Immature natural killer cell (primary cell): ENCODE measurements at regions not wholly inside any gene's neighbourhood (a gene's known extent, or its start where the extent isn't known, plus 50 kb on each side); places are given as distances from the start of the nearest gene placed in this dataset.
"Not testable (repeated sequence)": the region's sequence is repeated elsewhere in the genome, so short reads cannot be mapped to it uniquely, and the experiment has no call there.

Source experiments
- DNase-seq, 3 donors: peaks; one replicate each; pipeline ENCODE4 v3.0.0; 2022; ENCODE audit warnings: mixed read lengths in 1 of 3
- H3K27ac Mint-ChIP-seq, 6 donors: one replicate each; pipeline ENCODE4 v1.8.0; 2020; ENCODE audit warnings: mixed read lengths in 6 of 6, mild to moderate bottlenecking in 5 of 6, inconsistent platforms in 4 of 6, moderate library complexity in 3 of 6
- H3K27me3 Mint-ChIP-seq, 3 donors: one replicate each; pipeline ENCODE4 v1.8.0; 2020 to 2021; ENCODE audit warnings: low read depth in 3 of 3, mild to moderate bottlenecking in 3 of 3, mixed read lengths in 3 of 3, moderate library complexity in 3 of 3, inconsistent platforms in 1 of 3
- H3K36me3 Mint-ChIP-seq, 3 donors: one replicate each; pipeline ENCODE4 v1.8.0; 2020; ENCODE audit warnings: mixed read lengths in 3 of 3, inconsistent platforms in 2 of 3, mild to moderate bottlenecking in 2 of 3
- H3K4me1 Mint-ChIP-seq, 2 donors: one replicate each; pipeline ENCODE4 v1.8.0; 2020; ENCODE audit warnings: inconsistent platforms in 2 of 2, mild to moderate bottlenecking in 2 of 2, mixed read lengths in 2 of 2, moderate library complexity in 1 of 2
- H3K4me3 Mint-ChIP-seq, 5 donors: one replicate each; pipeline ENCODE4 v1.8.0; 2020; ENCODE audit warnings: mild to moderate bottlenecking in 5 of 5, mixed read lengths in 5 of 5, inconsistent platforms in 3 of 5, moderate library complexity in 3 of 5
- H3K9me3 Mint-ChIP-seq, 6 donors: one replicate each; pipeline ENCODE4 v1.8.0; 2020; ENCODE audit warnings: mild to moderate bottlenecking in 6 of 6, mixed read lengths in 6 of 6, inconsistent platforms in 4 of 6, moderate library complexity in 3 of 6

DNA sequence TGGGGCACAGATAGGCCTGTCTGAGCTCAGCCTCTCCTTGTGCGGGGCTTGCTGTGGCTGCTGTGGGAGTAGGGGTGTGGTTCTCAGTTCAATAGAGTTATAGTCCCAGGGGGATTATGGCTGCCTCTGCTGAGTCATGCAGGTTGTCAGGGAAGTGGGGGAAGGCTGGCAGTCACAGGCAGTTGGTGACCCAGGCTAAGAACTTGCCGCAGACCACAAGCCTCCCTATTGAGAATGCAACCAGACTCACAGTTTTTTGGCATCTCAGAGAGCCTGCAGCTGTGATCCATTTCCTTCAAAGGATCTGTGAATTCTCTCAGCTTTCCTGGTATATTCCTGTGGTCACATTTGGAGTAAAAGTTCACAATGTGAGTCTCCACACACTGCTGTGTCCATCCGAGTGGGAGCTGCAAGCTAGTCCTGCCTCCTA lies 364.9 kb downstream of the ZNF674 start:
- DNase-seq, result no peak
- H3K9me3 Mint-ChIP-seq, result peaks cover 0 to 3% (median 0%) of the 10 kb centered on the region in 6 donors
- H3K36me3 Mint-ChIP-seq, result no peaks in the 10 kb centered on the region
- peaks cover 1 to 12% (median 6%) of the 10 kb centered on the region in 3 donors for H3K27me3 Mint-ChIP-seq
- H3K27ac Mint-ChIP-seq, result no peak overlapping the region
- no peaks in the 10 kb centered on the region for H3K4me1 Mint-ChIP-seq
- no peak overlapping the region for H3K4me3 Mint-ChIP-seq

DNA sequence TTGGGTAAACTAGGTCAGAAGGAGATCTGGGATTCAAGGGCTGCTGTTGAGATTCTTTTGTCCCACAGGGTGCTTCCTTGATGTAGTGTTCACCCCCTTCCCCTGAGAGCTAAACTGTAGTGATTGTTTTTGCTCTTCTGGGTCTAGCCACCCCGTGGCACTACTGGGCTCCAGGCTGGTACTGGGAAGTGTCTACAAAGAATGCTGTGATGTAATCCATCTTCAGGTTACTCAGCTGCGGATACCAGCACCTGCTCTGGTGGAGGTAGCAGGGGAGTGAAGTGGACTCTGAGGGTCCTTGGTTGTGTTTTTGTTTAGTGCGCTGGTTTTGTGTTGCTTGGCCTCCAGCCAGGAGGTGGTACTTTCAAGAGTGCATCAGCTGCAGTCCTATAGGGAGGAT lies 365.5 kb downstream of the ZNF674 start:
- H3K36me3 Mint-ChIP-seq, result no peaks in the 10 kb centered on the region
- H3K27me3 Mint-ChIP-seq, result peaks cover 1 to 12% (median 6%) of the 10 kb centered on the region in 3 donors
- H3K4me3 Mint-ChIP-seq, result no peak overlapping the region
- peaks cover 0 to 3% (median 0%) of the 10 kb centered on the region in 6 donors for H3K9me3 Mint-ChIP-seq
- no peaks in the 10 kb centered on the region for H3K4me1 Mint-ChIP-seq
- H3K27ac Mint-ChIP-seq, result no peak overlapping the region
- DNase-seq, result no peak

DNA sequence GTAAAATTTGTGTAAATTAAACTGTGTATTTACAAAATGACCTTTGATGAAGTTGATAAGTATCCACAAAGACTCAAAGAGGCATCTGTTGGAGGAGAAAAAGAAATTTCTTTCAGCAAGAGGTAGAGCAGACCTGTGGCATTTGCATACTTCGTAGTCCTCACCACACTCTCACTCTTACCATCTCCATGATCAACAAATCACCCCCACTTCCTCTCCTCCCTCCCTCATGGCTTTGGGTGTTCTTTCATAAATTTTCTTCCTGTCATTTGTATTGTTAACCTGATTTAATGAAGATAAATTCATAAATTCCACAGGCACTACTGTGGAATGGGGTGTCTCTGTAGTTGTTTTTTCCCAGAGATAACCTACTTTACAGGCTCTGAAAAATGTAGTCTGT lies 366.5 kb downstream of the ZNF674 start:
- H3K9me3 Mint-ChIP-seq, result peaks cover 0 to 3% (median 0%) of the 10 kb centered on the region in 6 donors
- DNase-seq, result no peak
- H3K36me3 Mint-ChIP-seq, result no peaks in the 10 kb centered on the region
- no peak overlapping the region for H3K4me3 Mint-ChIP-seq
- no peak overlapping the region for H3K27ac Mint-ChIP-seq
- H3K4me1 Mint-ChIP-seq, result no peaks in the 10 kb centered on the region
- H3K27me3 Mint-ChIP-seq, result peaks cover 1 to 15% (median 4%) of the 10 kb centered on the region in 3 donors

DNA sequence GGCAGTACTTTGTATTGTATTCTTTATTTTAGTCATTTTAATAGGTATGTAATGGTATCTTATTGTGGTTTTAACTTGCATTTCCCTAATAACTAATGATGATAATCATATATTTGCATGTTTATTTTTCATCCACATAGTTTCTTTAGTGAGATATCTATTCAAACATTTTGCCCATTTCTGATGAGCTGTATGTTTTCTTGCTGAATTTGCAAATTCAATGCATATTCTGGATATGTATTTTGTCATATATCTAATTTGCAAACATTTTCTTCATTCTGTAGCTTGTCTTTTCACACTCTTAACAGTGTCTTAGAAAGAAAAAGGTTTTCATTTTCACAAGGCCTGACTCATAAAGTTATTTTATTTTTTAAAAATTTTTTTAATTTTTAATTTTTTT lies 372.1 kb downstream of the ZNF674 start:
- Mint-ChIP-seq H3K36me3 (no peaks in the 10 kb centered on the region), H3K9me3 (peaks cover 0 to 5% (median under 1%) of the 10 kb centered on the region in 6 donors), H3K4me1 (no peaks in the 10 kb centered on the region), H3K27ac (no peak overlapping the region), H3K27me3 (peaks cover 0 to 8% (median 8%) of the 10 kb centered on the region in 3 donors), H3K4me3 (no peak overlapping the region)
- DNase-seq, result no peak

DNA sequence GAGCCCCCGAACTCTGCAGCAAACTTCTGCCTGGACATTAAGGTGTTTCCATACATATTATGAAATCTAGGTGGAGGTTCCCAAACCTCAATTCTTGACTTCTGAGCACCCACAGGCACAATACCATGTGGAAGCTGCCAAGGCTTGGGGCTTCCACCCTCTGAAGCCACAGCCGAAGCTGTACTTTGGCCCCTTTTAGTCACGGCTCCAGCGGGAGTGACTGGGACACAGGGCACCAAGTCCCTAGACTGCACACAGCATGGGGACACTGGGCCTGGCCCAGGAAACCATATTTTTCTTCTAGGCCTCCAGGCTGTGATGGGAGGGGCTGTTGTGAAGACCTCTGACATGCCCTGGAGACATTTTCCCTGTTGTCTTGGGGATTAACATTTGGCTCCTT lies 373.8 kb downstream of the ZNF674 start:
- peaks cover 0 to 14% (median 12%) of the 10 kb centered on the region in 3 donors for H3K27me3 Mint-ChIP-seq
- H3K27ac Mint-ChIP-seq, H3K9me3 Mint-ChIP-seq, H3K36me3 Mint-ChIP-seq, H3K4me3 Mint-ChIP-seq, H3K4me1 Mint-ChIP-seq, DNase-seq: not testable (repeated sequence)

DNA sequence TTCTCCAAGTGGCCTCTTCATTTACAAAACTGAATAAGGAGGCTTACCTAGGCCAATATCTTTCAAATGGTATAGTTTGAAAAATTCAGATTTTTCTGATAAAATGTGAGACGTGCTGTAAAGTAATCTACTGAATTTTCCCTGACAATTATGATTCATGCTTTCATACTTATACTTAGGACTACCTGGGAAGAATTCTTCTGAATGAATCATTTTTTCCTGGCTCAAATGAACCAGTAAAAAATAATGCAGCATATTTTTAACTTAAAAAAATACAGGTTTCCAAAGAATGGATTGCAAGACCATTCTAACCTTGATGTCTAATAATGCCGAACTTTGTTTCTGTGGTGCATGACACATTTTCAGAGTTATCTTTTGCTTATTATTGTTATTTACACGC lies 375.4 kb downstream of the ZNF674 start:
- H3K4me1 Mint-ChIP-seq, result no peaks in the 10 kb centered on the region
- peaks cover 0 to 5% (median under 1%) of the 10 kb centered on the region in 6 donors for H3K9me3 Mint-ChIP-seq
- H3K27ac Mint-ChIP-seq, result no peak overlapping the region
- DNase-seq, result no peak
- no peaks in the 10 kb centered on the region for H3K36me3 Mint-ChIP-seq
- no peak overlapping the region for H3K4me3 Mint-ChIP-seq
- H3K27me3 Mint-ChIP-seq, result peaks cover 0 to 12% (median 8%) of the 10 kb centered on the region in 3 donors

DNA sequence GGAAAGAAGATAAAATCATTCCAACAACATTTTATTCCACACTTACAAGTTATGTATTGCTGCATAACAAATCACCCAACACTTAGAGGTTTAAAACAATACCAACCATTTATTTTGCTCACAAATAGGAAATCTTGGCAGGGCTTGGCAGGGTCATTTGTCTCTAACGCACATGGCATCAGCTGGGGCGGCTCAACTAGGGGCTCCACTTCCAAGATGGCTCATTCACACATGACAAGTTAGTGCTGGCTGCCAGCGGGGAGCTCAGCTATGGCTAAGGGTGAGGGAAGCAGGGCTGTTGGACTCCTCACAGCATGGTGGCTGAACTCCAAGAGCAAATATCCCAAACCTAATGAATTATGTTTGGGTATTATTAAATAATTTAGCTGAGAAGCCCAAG lies 377.0 kb downstream of the ZNF674 start:
- Mint-ChIP-seq H3K27ac (no peak overlapping the region), H3K4me1 (no peaks in the 10 kb centered on the region), H3K4me3 (no peak overlapping the region), H3K9me3 (peaks cover 0 to 5% (median under 1%) of the 10 kb centered on the region in 6 donors), H3K27me3 (peaks cover 0 to 10% (median 8%) of the 10 kb centered on the region in 3 donors), H3K36me3 (no peaks in the 10 kb centered on the region)
- no peak for DNase-seq

DNA sequence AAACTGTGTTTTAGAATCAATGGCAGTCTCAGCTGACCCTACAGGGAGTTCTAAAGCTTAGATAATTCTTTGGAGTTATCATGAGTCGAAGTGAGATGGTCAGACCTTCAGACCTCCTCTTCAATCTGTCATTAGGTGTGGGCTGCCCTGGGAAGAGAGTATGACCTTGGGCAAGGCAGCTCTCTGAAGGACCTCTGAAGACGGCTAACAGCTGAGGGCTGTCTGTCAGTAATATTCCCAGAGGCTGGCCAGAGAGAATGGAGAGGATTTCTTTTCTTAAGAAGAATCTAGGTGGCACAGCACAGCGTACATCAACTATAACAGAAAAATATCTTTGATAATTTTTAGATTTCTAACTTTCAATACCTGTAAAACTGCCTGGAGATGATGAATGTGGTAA lies 379.4 kb downstream of the ZNF674 start:
- no peak for DNase-seq
- peaks cover 0 to 1% (median 0%) of the 10 kb centered on the region in 6 donors for H3K9me3 Mint-ChIP-seq
- H3K27ac Mint-ChIP-seq, result no peak overlapping the region
- H3K4me1 Mint-ChIP-seq, result no peaks in the 10 kb centered on the region
- no peak overlapping the region for H3K4me3 Mint-ChIP-seq
- H3K27me3 Mint-ChIP-seq, result peaks cover 0 to 10% (median 5%) of the 10 kb centered on the region in 3 donors
- H3K36me3 Mint-ChIP-seq, result no peaks in the 10 kb centered on the region

DNA sequence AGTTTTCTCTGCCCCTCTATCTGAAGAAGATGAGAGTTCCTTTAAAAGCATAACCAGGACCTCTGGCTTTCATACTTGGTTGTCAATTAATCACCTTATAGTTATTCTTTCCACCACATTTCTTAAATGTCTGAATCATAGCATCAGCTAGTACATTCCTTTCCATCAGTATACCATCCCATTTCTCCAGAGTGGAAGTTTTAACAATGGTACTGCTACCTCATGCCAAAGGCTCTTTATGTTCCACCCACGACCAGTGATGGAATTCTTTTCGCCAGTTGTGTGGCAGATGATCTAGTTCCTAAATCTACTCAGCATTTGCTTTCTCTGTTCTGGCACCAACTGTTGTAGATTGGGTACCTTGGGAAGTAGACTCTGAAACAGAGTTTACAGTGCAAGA lies 379.8 kb downstream of the ZNF674 start:
- DNase-seq, result no peak
- no peak overlapping the region for H3K27ac Mint-ChIP-seq
- H3K27me3 Mint-ChIP-seq, result peaks cover 0 to 10% (median 5%) of the 10 kb centered on the region in 3 donors
- H3K36me3 Mint-ChIP-seq, result no peaks in the 10 kb centered on the region
- no peak overlapping the region for H3K4me3 Mint-ChIP-seq
- H3K9me3 Mint-ChIP-seq, result peaks cover 0 to 1% (median 0%) of the 10 kb centered on the region in 6 donors
- H3K4me1 Mint-ChIP-seq, result no peaks in the 10 kb centered on the region

DNA sequence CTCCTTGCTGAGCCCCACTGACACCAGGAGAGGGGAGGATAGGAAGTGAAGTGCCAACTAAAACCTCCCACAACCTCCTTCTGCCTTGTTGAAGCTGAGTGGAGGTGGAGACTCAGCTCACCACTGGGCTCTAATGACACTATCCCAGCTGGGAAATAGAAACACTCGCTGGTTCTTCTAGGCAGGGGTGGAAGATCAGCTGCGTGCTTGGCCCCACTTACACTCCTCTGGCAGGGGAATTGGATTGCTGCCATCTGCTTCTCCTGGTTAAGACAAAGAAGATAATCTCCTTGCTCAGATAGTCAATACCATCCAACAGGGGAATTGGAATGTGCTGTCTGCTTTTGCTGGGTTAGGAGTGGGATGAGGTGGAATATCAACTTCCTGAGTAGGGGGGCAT lies 392.5 kb downstream of the ZNF674 start:
- Mint-ChIP-seq H3K4me1 (no peaks in the 10 kb centered on the region), H3K27me3 (peaks cover 0 to 7% (median 2%) of the 10 kb centered on the region in 3 donors), H3K36me3 (no peaks in the 10 kb centered on the region), H3K27ac (no peak overlapping the region), H3K9me3 (no peaks in the 10 kb centered on the region), H3K4me3 (no peak overlapping the region)
- no peak for DNase-seq

DNA sequence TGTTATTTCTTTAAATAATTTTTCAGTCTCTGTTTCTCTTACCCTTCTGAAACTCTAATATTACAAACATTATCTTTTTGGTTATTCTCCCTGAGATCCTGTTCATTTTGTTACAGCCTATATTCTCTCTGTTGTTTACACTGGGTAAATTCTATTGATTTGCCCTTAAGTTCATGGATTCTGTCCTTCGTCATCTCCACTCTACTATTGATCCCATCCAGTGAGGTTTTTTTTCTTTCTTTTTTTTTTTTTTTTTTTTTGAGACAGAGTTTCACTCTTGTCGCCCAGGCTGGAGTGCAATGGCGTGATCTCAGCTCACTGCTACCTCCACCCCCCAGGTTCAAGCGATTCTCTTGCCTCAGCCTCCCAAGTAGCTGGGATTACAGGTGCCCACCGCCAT lies 393.9 kb downstream of the ZNF674 start:
- not testable (repeated sequence) for DNase-seq, H3K4me3 Mint-ChIP-seq, H3K36me3 Mint-ChIP-seq, H3K9me3 Mint-ChIP-seq, H3K4me1 Mint-ChIP-seq, H3K27me3 Mint-ChIP-seq, H3K27ac Mint-ChIP-seq

DNA sequence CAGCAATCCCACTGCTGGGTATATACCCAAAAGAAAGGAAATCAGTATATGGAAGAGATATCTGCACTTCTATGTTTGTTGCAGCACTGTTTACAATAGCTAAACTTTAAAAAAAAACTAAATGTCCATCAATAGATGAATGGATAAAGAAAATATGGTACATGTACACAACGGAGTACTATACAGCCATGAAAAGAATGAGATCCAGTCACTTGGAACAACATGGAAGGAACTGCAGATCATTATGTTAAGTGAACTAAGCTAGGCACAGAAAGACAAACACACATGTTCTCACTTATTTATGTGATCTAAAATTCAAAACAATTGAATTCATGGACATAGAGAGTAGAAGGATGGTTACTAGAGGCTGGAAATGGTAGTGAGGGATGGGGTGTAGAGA lies 400.7 kb downstream of the ZNF674 start:
- Mint-ChIP-seq H3K27ac (no peak overlapping the region), H3K9me3 (peaks cover 0 to 6% (median 0%) of the 10 kb centered on the region in 6 donors), H3K4me1 (no peaks in the 10 kb centered on the region), H3K4me3 (no peak overlapping the region), H3K36me3 (no peaks in the 10 kb centered on the region), H3K27me3 (peaks cover 5 to 7% (median 5%) of the 10 kb centered on the region in 3 donors)
- no peak for DNase-seq

DNA sequence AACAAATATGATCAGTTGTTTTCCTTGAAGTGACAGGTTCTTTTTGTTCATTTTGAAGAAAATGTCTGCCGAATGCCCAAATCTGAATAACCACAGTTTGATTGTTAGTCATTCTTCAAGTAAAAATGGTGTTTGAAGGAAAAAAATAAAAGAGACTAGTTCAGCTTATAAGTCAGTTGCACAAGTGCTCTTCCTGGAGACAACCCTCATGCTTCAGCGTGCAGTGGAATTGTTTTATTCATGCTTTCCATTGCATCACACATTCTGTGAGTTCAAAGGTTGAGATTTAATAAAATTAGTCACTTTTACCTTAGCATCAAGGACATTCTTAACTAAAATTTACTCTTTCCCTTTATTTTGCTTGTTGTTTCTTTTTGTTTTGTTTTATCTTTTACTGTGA lies 404.9 kb downstream of the ZNF674 start:
- no peaks in the 10 kb centered on the region for H3K4me1 Mint-ChIP-seq
- DNase-seq, result no peak
- H3K36me3 Mint-ChIP-seq, result no peaks in the 10 kb centered on the region
- peaks cover 3 to 10% (median 7%) of the 10 kb centered on the region in 3 donors for H3K27me3 Mint-ChIP-seq
- no peak overlapping the region for H3K27ac Mint-ChIP-seq
- peaks cover 0 to 6% (median 0%) of the 10 kb centered on the region in 6 donors for H3K9me3 Mint-ChIP-seq
- no peak overlapping the region for H3K4me3 Mint-ChIP-seq

DNA sequence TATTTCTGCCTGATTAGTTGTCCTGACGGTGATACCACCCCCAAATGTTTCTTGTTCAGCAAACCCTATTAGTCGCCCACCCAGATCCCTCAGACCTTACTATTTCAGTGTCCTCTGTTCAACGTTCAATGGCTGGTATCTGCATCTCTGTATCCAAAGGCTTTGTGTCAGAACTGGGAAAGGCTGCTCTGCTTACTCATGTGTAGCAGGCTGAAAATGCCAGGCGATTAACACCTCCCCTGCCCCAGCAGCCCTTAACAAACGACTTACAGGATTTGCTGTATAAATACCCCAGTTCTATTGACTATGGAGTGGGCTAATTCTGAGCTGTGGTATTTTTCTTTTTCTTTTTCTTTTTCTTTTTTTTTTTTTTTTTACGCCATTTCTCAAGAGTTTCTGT lies 415.0 kb downstream of the ZNF674 start:
- no peaks in the 10 kb centered on the region for H3K4me1 Mint-ChIP-seq
- peaks cover 0 to 1% (median 0%) of the 10 kb centered on the region in 6 donors for H3K9me3 Mint-ChIP-seq
- peaks cover 0 to 15% (median 0%) of the 10 kb centered on the region in 3 donors for H3K27me3 Mint-ChIP-seq
- H3K27ac Mint-ChIP-seq, result no peak overlapping the region
- H3K4me3 Mint-ChIP-seq, result no peak overlapping the region
- no peaks in the 10 kb centered on the region for H3K36me3 Mint-ChIP-seq
- no peak for DNase-seq

DNA sequence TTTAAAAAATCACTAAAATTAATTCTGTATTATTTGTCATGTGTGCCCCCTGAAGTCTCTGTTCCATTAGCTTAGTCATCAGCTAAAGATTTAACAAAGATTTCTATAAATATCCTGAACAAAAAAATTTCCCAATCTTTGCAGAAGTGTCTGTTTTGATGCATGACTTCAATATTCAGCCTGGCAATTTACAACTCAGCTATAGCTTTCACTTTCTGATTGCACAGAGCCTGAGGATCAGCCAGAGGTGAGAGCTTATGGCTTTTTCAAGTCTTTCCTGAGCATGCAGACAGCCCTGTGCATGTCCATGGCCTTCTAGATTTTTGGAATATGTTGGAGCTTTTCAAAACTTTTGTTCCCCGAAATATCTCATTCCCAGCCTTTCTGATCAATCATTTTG lies 420.1 kb downstream of the ZNF674 start:
- Mint-ChIP-seq H3K36me3 (no peaks in the 10 kb centered on the region), H3K27me3 (peaks cover 0 to 11% (median 0%) of the 10 kb centered on the region in 3 donors), H3K9me3 (peaks cover 0 to 2% (median 0%) of the 10 kb centered on the region in 6 donors), H3K27ac (no peak overlapping the region), H3K4me1 (no peaks in the 10 kb centered on the region), H3K4me3 (no peak overlapping the region)
- DNase-seq, result no peak
